Peyer's patch (tissue), 4 donors: ENCODE measurements at regions not wholly inside any gene's neighbourhood (a gene's known extent, or its start where the extent isn't known, plus 50 kb on each side); places are given as distances from the start of the nearest gene placed in this dataset.

Experiments
- CTCF ChIP-seq, 6 experiments: fragments of 450-650 bp in 4 of 6; fragments of 200-600 bp in 2 of 6; sonication (generic) in 1 of 6; IDR thresholded peaks; one replicate each; pipeline ENCODE4 v1.5.1; 2017 to 2019; ENCODE audit warnings: antibody characterized with exemption in 6 of 6, mild to moderate bottlenecking in 3 of 6, moderate library complexity in 1 of 6
- POLR2A ChIP-seq, 2 donors: fragments of 450-650 bp; IDR thresholded peaks; one replicate each; pipeline ENCODE4 v1.5.1; 2017; ENCODE audit warnings: antibody characterized with exemption in 2 of 2, mild to moderate bottlenecking in 2 of 2, moderate library complexity in 2 of 2

- TF ChIP-seq POLR2A (IDR thresholded peaks at IDR 0.05) (no peak), CTCF (IDR thresholded peaks at IDR 0.05) (no peak)
Measured at GRCh38 chr3:28958656-28959055, 322.2 kb upstream of the RBMS3 start.
